Ovary (tissue), 7 donors: ENCODE measurements at regions not wholly inside any gene's neighbourhood (a gene's known extent, or its start where the extent isn't known, plus 50 kb on each side); places are given as distances from the start of the nearest gene placed in this dataset.

Experiments
- DNase-seq, 5 donors: peaks; one replicate each; pipeline ENCODE4 v3.0.0-alpha.2; 2019 to 2020
- H3K27ac ChIP-seq, 2 donors: fragments of 200-600 bp; one replicate each; pipeline versions ENCODE4 v1.5.1 to v1.8.0; 2019 to 2022
- H3K27me3 ChIP-seq: fragments of 200-600 bp; one replicate; pipeline ENCODE4 v1.8.0; 2022
- H3K36me3 ChIP-seq: fragments of 200-600 bp; sonication (generic); one replicate; pipeline ENCODE4 v1.5.1; 2019
- H3K4me1 ChIP-seq: one replicate; pipeline ENCODE4 v1.8.1; 2013; ENCODE audit warnings: mild to moderate bottlenecking, moderate library complexity; ENCODE audit not compliant: insufficient read depth
- H3K4me3 ChIP-seq: fragments of 200-600 bp; sonication (generic); one replicate; pipeline ENCODE4 v1.5.1; 2017
- H3K9me3 ChIP-seq, 2 donors: fragments of 200-600 bp in 1 of 2; sonication (generic) in 1 of 2; one replicate each; pipeline versions ENCODE4 v1.5.1 to v1.8.1; 2013 to 2019; ENCODE audit warnings: mild to moderate bottlenecking in 1 of 2, moderate library complexity in 1 of 2
- EP300 ChIP-seq: sonication (generic); formaldehyde crosslinking; IDR thresholded peaks from one replicate; pipeline ENCODE4 v1.6.1; 2017; ENCODE audit warnings: antibody characterized with exemption
- POLR2A ChIP-seq: fragments of 450-650 bp; IDR thresholded peaks from one replicate; pipeline ENCODE4 v1.6.1; 2017; ENCODE audit warnings: antibody characterized with exemption, mild to moderate bottlenecking, moderate library complexity
- WGBS, 3 donors: extraction: QIAGEN DNeasy Blood & Tissue Kit in 1 of 3; methylation state at CpG; one replicate each; pipeline versions ENCODE4 v1.1.5 to v1.1.7; 2013 to 2017; 5-methylcytosine and 5-hydroxymethylcytosine counted together
- intact Hi-C, 4 donors: fragments of 100-400 bp; cut with DNase I; formaldehyde crosslinking; loops; one replicate each; pipeline versions ENCODE4 v1.11.0 to v1.15.1; 2022 to 2023
- TF ChIP-seq, protein P1 (sequence below), 3 donors: fragments of 450-650 bp in 2 of 3; fragments of 200-600 bp in 1 of 3; IDR thresholded peaks; one replicate each; pipeline versions ENCODE4 v1.5.1 to v1.8.0; 2016 to 2022; ENCODE audit warnings: antibody characterized with exemption in 3 of 3, mild to moderate bottlenecking in 1 of 3
- donor health status: DM: no; HTN: no; CAD: no; lungs with moderate emphysema.
- donor health status: DM: no; HTN: no; CAD: no.
- donor health status: Bipolar disorder and iron deficiency.
- donor health status: DM: no; HTN: no; CAD: no.
- donor health status: DM: yes; HTN: yes; CAD: no.

DNA sequence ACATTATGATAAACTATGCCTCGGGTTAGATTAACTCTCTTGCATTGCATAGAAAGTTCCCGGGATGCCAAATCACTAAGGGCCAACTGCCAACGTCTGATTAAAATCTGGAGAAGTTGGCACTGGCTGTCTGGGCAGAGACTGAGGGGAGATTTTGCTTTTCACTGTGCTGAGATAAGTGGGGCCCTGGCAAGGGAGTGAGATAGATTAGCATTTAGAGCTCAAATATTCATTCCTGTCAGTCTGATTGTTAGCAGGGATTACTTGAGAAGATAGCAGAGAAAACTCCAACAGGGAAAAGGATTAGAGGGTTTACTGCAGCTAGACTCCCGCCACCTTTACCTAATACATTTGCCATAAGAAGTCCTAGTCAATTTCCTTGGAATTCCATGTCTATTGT lies 714.1 kb upstream of the CHRM3 start:
- Histone ChIP-seq H3K36me3 (no peaks in the 10 kb centered on the region), H3K4me3 (no peak overlapping the region), H3K4me1 (no peaks in the 10 kb centered on the region), H3K9me3 (no peaks in the 10 kb centered on the region), H3K27ac (no peak overlapping the region), H3K27me3 (no peaks in the 10 kb centered on the region)
- 14 to 55% (median 34%) methylated on average over 4 of the region's 4 CpGs for WGBS, 3 donors
- TF ChIP-seq, protein P1, sequence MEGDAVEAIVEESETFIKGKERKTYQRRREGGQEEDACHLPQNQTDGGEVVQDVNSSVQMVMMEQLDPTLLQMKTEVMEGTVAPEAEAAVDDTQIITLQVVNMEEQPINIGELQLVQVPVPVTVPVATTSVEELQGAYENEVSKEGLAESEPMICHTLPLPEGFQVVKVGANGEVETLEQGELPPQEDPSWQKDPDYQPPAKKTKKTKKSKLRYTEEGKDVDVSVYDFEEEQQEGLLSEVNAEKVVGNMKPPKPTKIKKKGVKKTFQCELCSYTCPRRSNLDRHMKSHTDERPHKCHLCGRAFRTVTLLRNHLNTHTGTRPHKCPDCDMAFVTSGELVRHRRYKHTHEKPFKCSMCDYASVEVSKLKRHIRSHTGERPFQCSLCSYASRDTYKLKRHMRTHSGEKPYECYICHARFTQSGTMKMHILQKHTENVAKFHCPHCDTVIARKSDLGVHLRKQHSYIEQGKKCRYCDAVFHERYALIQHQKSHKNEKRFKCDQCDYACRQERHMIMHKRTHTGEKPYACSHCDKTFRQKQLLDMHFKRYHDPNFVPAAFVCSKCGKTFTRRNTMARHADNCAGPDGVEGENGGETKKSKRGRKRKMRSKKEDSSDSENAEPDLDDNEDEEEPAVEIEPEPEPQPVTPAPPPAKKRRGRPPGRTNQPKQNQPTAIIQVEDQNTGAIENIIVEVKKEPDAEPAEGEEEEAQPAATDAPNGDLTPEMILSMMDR (IDR thresholded peaks at IDR 0.05) = no peak
- TF ChIP-seq POLR2A (no peak), EP300 (no peak)
- intact Hi-C loops = no loop called here
- DNase-seq = no peak

DNA sequence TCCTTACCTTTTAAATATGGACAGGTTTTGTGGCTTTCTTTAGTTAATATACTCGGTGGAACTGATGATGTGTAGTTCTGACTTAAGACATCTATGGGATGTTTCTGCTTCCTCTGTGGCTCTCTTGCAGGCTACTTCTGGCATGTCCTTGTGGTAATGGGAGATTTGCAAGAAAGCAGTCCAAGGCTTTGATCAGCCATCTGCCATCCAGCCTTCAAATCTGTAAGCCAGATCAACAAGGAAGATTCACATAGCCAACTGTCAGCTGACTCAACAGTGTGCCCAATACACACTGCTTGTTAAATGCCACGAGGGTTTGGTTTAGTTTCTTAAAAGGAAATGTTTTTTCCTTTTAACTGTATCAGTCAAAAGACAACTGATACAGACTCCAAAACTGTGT lies 722.2 kb upstream of the CHRM3 start:
- Histone ChIP-seq H3K27me3 (no peaks in the 10 kb centered on the region), H3K4me1 (no peaks in the 10 kb centered on the region), H3K9me3 (no peaks in the 10 kb centered on the region), H3K4me3 (no peak overlapping the region), H3K36me3 (no peaks in the 10 kb centered on the region), H3K27ac (no peak overlapping the region)
- no peak for DNase-seq
- 57 to 73% (median 62%) methylated on average over 2 of the region's 2 CpGs for WGBS, 3 donors
- intact Hi-C loops = no loop called here
- TF ChIP-seq POLR2A = no peak
- TF ChIP-seq EP300 = no peak
- TF ChIP-seq, protein P1 (IDR thresholded peaks at IDR 0.05) = no peak

DNA sequence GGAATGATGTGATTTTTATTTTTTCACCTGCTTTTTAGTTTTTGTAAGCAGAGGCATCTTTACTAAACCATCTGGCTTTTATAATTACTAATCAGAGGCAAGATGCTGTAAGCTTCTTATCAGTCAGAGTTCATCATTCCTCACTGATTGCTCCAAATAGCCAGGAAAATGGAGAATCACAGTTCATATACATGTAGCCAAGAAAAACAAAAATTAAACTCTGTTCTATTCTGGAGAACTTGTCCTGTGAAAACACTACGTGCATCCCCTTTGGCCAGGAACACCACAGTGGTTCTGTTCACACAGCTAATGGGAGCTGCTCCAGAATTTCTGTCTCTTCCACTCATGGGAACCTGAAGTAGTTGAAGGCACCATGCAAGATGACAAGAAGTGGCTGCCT lies 725.5 kb upstream of the CHRM3 start:
- Histone ChIP-seq H3K36me3 (no peaks in the 10 kb centered on the region), H3K27ac (no peak overlapping the region), H3K27me3 (peaks cover 2% of the 10 kb centered on the region), H3K9me3 (no peaks in the 10 kb centered on the region), H3K4me3 (no peak overlapping the region), H3K4me1 (no peaks in the 10 kb centered on the region)
- DNase-seq = no peak
- TF ChIP-seq, protein P1 (IDR thresholded peaks at IDR 0.05) = no peak
- no peak for TF ChIP-seq POLR2A
- TF ChIP-seq EP300 = no peak
- 31 to 48% (median 32%) methylated on average over 1 of the region's 1 CpG for WGBS, 3 donors
- intact Hi-C loops = no loop called here

DNA sequence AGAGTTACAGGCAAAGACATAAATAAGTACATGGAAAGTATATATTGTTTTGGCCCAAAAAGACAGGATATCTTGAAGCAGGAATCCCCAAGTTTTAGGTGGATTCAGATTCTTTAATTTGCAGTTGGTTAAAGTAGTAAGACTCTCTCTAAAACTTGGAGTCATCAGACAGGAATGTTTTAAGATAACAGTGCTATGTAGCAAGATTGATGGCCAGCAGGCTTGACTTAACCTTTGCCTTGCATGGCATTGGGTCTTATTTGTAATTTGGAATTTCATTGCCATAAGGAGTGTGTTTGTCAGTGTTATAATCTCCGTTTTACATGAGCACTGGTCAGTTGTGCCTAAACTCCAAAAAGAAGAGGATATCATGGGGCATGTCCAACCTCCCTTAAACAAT lies 727.6 kb upstream of the CHRM3 start:
- 19 to 47% (median 41%) methylated on average over 1 of the region's 1 CpG for WGBS, 3 donors
- no peaks in the 10 kb centered on the region for H3K9me3 ChIP-seq
- DNase-seq = no peak
- H3K4me1 ChIP-seq = no peaks in the 10 kb centered on the region
- TF ChIP-seq, protein P1 (IDR thresholded peaks at IDR 0.05) = no peak
- TF ChIP-seq EP300 (no peak), POLR2A (no peak)
- H3K27me3 ChIP-seq = peaks cover 6% of the 10 kb centered on the region
- no peak overlapping the region for H3K27ac ChIP-seq
- H3K4me3 ChIP-seq = no peak overlapping the region
- intact Hi-C loops = no loop called here
- H3K36me3 ChIP-seq = no peaks in the 10 kb centered on the region
